ENCODE measurements at regions not wholly inside any gene's neighbourhood (a gene's known extent, or its start where the extent isn't known, plus 50 kb on each side); places are given as distances from the start of the nearest gene placed in this dataset.

- TF ChIP-seq PAX5 (IDR thresholded peaks at IDR 0.05; ENCODE audit: borderline replicate concordance, low read depth, low read length): no peak
- no peak for TF ChIP-seq SPI1 (IDR thresholded peaks at IDR 0.05; ENCODE audit: borderline replicate concordance, insufficient read depth, low read depth, low read length)
- no peak for TF ChIP-seq CTCF (IDR thresholded peaks at IDR 0.05 in 2 of 3, conservative IDR thresholded peaks at IDR 0.05 in 1 of 3; ENCODE audit: control insufficient read depth in 2 of 3, extremely low read depth in 1 of 3, insufficient read depth in 1 of 3, low read depth in 3 of 3, low read length in 3 of 3)
- TF ChIP-seq POLR2A (IDR thresholded peaks at IDR 0.05; ENCODE audit: low read depth, low read length): no peak
- TF ChIP-seq USF1 (IDR thresholded peaks at IDR 0.05; ENCODE audit: borderline replicate concordance, extremely low read length, insufficient read depth, low read depth, low read length): no peak
- no peak for TF ChIP-seq USF2 (IDR thresholded peaks at IDR 0.05; ENCODE audit: borderline replicate concordance, low read depth, low read length)
- TF ChIP-seq NR2C2 (IDR thresholded peaks at IDR 0.05; ENCODE audit: borderline replicate concordance, control insufficient read depth, insufficient read length, low read depth): no peak
- no peak for TF ChIP-seq MEF2A (IDR thresholded peaks at IDR 0.05; ENCODE audit: insufficient read depth, low read depth, low read length)
These were observed 131.6 kb upstream of the PMEPA1 start for GRCh38 chr20:57841297-57841866.

Measured in GM12878 (cell line).